ENCODE measurements at regions not wholly inside any gene's neighbourhood (a gene's known extent, or its start where the extent isn't known, plus 50 kb on each side); places are given as distances from the start of the nearest gene placed in this dataset.

GRCh38 chr3:176723758-176724393, 473.4 kb downstream of the TBL1XR1 start:
- no peak for DNase-seq (ENCODE audit: low read depth, low spot score)

- DNase-seq (ENCODE audit: low read depth, low spot score), result no peak
Measured at GRCh38 chr3:176714034-176714433, 483.2 kb downstream of the TBL1XR1 start.

GRCh38 chr3:176712191-176712590, 485.1 kb downstream of the TBL1XR1 start:
- no peak for DNase-seq (ENCODE audit: low read depth, low spot score)

DNA sequence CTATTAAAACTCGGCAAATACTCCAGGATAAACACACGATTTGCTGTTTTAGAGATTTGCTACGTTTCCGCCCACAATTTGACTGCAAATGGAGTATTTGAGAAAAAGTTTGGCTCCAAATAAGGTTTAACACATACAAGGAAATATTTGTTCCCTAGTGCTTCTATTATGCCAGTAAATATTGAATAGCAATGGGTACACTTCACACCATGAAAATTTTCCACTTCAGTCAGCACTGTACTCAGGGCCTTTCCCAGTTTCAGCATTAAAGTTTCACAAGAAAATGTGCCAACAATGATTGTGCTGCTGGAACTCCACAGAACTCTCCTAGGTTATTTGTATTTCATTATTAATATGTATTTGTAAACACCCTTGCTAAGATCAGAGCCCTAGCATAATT, 498.0 kb downstream of the TBL1XR1 start:
- no peak for DNase-seq (ENCODE audit: low read depth, low spot score)

- DNase-seq (ENCODE audit: low read depth, low spot score), result peak; percentile 27
Measured at GRCh38 chr3:176697284-176697889, 499.9 kb downstream of the TBL1XR1 start.

- no peak for DNase-seq (ENCODE audit: low read depth, low spot score)
Measured at GRCh38 chr3:176696816-176697215, 500.5 kb downstream of the TBL1XR1 start.

DNA sequence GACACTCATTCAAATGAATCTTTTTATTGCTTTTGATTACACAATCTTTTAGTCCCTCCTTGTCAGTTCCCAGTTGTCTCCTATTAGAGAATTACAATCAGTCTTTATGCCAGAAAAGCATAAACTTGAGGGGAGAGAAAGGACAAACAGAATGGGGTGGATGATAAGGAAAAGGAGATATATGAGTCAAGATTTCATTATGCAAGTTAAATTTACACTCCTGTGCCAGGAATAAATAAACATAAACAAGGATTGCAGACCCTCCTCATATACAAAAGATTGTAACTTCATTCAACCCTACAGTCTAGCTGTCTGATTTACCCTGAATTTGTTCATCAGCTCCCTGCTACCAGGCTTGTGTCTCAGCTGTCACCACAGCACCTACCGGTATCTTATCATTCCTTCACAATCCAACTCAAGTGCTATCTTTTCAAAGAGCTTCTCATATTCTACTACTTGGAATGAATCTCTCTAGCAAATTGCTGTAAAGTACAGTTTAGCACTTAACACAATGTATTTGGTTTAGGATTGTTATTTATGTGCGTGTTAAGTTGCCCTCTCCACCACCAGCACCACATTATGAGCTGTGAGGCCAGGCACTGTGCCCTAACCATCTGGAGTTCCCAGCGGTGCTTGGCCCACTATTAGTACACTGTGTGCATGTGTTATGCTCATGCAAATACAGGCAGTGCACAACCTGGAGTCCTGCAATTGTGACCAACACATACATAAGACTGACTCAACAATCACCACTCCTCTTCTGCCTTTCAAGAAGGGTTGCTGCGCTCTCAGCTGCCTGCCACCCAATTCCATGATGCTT, 504.1 kb downstream of the TBL1XR1 start:
- no peak for DNase-seq (ENCODE audit: low read depth, low spot score)

DNA sequence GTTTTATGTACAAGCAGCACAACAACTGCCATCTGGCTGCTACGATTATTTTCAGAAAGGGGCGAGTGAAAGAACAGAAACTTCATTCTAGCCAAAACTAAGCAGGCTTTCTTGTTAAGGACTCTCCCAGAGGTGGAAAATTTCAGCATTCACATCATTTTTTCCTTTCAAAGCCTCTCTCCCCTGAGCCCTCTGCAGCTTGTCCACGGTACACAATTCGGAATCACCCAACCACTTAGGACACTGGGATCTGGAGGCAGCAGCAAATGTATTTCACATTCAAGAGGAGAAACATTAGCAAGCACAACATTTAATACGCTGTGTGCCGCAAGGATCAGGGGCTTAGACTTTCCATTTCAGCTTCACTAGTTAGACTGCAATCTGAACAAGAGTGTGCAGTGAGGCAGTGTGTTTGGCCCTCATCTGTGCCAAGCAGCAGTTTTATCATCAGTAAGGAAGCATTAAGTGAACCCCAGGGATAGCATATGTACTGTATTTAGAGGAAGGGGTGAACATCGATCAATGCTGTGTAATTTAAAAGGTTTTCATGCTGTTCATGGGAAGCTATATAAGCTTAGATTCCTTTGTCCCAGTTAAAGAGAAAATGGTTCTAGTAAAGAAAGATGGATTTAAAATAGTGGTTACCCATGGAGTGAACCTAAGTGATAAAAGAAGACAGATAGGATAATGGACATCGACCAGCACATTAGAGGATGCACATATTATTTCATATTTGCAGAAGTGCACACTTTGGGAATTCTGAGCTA, 504.9 kb downstream of the TBL1XR1 start:
- no peak for DNase-seq (ENCODE audit: low read depth, low spot score)

- DNase-seq (ENCODE audit: low read depth, low spot score), result no peak
Measured at GRCh38 chr3:176690083-176690869, 507.0 kb downstream of the TBL1XR1 start.

GRCh38 chr3:176687754-176688153, 509.5 kb downstream of the TBL1XR1 start:
- DNase-seq (ENCODE audit: low read depth, low spot score), result no peak

GRCh38 chr3:176683382-176683781, 513.9 kb downstream of the TBL1XR1 start:
- no peak for DNase-seq (ENCODE audit: low read depth, low spot score)

DNA sequence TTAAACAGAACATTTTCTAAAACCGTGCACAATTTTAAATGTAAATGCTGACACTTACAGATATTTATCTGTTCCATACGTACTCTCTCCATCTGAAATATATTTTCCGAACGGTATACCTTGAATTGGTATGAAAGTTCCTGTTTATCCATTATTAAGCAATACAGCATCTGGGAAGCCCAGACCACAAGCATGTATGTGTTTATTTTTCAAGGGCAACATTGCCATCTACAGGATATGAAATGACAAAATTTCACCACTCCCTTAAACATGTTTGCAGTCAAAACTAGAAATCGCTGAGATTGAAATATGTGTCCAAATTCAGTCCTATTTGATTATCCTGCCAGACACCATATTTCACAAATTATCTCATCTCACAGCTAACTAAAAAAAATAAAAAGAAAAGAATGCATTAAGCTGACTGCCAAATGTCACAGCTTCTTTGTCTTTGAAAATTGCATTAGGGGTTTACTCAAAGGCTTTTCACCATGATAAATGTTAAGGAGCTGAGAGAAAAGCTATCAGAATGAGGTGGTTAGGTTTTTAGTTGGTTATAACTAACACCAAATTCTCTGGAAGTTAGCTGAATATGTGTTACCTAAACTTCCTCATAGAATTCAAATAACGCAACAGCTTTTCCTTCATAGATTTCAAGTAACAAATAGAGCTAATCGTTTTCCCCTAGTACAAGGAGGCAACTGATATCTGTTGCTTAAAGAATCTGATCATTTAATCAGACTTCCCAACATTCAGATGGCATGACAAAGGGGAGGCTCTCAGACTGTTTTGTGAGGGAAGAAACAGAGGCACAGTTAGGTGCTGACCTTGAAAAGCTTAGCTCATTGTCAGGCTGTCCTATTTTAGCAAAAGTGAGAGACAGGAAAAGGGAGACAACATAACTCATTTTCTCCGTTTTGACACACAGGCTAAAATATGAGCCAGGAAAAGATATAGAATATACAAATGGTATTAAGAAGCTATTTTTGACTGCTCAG, 533.1 kb downstream of the TBL1XR1 start:
- no peak for DNase-seq (ENCODE audit: low read depth, low spot score)

- no peak for DNase-seq (ENCODE audit: low read depth, low spot score)
Measured at GRCh38 chr3:176663387-176663786, 533.9 kb downstream of the TBL1XR1 start.

DNA sequence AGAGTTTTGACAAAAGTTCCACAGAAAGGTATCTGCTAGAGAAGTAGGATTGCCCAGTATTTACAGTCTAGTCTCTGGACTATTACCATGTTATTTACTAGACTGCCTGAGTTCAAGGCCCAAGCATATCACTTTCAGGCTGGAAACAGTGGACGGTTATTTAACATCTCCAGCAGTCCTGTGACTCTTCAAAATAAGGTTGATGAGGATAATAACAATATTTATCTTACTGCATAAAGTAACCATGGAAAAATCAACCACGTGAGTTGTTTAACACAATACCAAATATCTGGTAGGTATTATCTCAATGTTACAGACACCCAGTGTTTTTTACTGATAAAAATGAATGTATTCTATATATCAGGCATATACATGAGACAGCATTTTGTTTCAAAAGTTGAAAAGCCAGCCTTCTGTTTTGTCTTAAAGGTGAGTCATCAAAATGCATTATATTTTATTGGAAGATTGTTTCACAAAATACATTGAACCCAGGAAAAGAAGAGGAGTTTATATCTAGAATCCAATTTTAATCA, 535.8 kb downstream of the TBL1XR1 start:
- no peak for DNase-seq (ENCODE audit: low read depth, low spot score)

DNA sequence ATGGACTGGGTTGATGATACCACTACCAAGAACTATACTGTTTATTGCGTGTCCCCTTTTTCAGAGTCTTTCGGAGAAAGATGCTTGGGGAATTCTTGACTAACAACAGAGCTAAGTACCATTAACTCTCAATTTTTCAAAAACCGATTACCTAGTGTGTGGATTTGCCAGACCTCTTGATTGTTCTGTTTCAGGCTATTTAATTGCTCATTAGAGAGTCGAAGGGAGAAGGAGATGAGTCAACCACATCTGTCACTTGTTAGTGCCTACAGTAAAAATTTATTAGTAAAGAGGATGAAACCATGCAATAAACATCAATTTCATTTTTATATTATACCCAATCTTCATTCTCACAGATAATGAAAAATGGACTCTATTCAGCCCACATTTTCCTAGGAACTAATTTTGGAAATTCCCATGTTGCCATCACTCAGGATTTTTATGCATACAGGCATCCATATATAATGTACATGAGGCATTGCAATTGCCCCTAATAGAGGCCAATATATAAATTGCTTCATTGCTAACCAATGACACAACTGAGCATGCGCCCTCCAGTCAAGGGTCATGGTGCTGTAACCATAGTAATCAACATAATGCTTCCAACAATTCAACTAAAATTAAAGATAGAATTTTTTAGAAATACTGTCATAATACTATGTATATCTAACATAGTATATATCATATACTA, 541.7 kb downstream of the TBL1XR1 start:
- no peak for DNase-seq (ENCODE audit: low read depth, low spot score)

- no peak for DNase-seq (ENCODE audit: low read depth, low spot score)
Measured at GRCh38 chr3:176651622-176652021, 545.7 kb downstream of the TBL1XR1 start.

- DNase-seq (ENCODE audit: low read depth, low spot score), result no peak
Measured at GRCh38 chr3:176650478-176650877, 546.8 kb downstream of the TBL1XR1 start.

- DNase-seq (ENCODE audit: low read depth, low spot score), result no peak
Measured at GRCh38 chr3:176647987-176648386, 549.3 kb downstream of the TBL1XR1 start.

GRCh38 chr3:176633511-176633910, 563.8 kb downstream of the TBL1XR1 start:
- DNase-seq (ENCODE audit: low read depth, low spot score), result peak; percentile 68

Data from ELF-1 (cell line).